NB4 (cell line): ENCODE measurements at regions not wholly inside any gene's neighbourhood (a gene's known extent, or its start where the extent isn't known, plus 50 kb on each side); places are given as distances from the start of the nearest gene placed in this dataset.
"Not testable (repeated sequence)": the region's sequence is repeated elsewhere in the genome, so short reads cannot be mapped to it uniquely, and the experiment has no call there.

Experiments
- DNase-seq: peaks from one replicate; pipeline ENCODE4 v3.0.0; 2010; ENCODE audit warnings: low read depth
- H3K4me3 ChIP-seq: one replicate; pipeline ENCODE4 v1.5.1; 2011; ENCODE audit warnings: mild to moderate bottlenecking, low read depth, low read length, moderate library complexity
- CTCF ChIP-seq: IDR thresholded peaks from one replicate; pipeline ENCODE4 v1.5.1; 2012; ENCODE audit warnings: low read depth, low read length
- MAX ChIP-seq: IDR thresholded peaks from 2 replicates; pipeline ENCODE4 v1.6.1; 2011; ENCODE audit warnings: low read depth, low read length
- MYC ChIP-seq: IDR thresholded peaks from 2 replicates; pipeline ENCODE4 v1.6.1; 2011; ENCODE audit warnings: low read depth, low read length
- POLR2A ChIP-seq: IDR thresholded peaks from 2 replicates; pipeline ENCODE4 v1.6.1; 2011; ENCODE audit warnings: mild to moderate bottlenecking; ENCODE audit not compliant: insufficient read length; ENCODE audit errors: extremely low read depth

GRCh38 chr2:47690132-47690531 lies 92.8 kb upstream of the MSH6 start:
- no peak overlapping the region for H3K4me3 ChIP-seq
- TF ChIP-seq MYC: no peak
- no peak for TF ChIP-seq MAX
- no peak for TF ChIP-seq POLR2A
- TF ChIP-seq CTCF: no peak
- DNase-seq: no peak

- not testable (repeated sequence) for DNase-seq, H3K4me3 ChIP-seq
Observed at GRCh38 chr2:47689118-47689517, 93.8 kb upstream of the MSH6 start.

GRCh38 chr2:47688561-47688960 lies 94.4 kb upstream of the MSH6 start:
- peak; percentile 23 for DNase-seq
- TF ChIP-seq MAX (no peak), MYC (no peak), POLR2A (no peak), CTCF (no peak)

GRCh38 chr2:47687856-47688255 lies 95.1 kb upstream of the MSH6 start:
- no peak overlapping the region for H3K4me3 ChIP-seq
- DNase-seq: no peak
- TF ChIP-seq POLR2A (no peak), MYC (no peak), CTCF (no peak), MAX (no peak)

More at GRCh38 chr2:47688561-47688960, 94.4 kb upstream of the MSH6 start:
- no peak overlapping the region for H3K4me3 ChIP-seq

- H3K4me3 ChIP-seq: no peak overlapping the region
- TF ChIP-seq CTCF (no peak), MYC (no peak), MAX (no peak), POLR2A (no peak)
- no peak for DNase-seq
Observed at GRCh38 chr2:47686018-47686417, 96.9 kb upstream of the MSH6 start.

- DNase-seq: no peak
- H3K4me3 ChIP-seq: no peak overlapping the region
- TF ChIP-seq POLR2A: no peak
- no peak for TF ChIP-seq MAX
- TF ChIP-seq MYC: no peak
- no peak for TF ChIP-seq CTCF
Observed at GRCh38 chr2:47682216-47682749, 100.7 kb upstream of the MSH6 start.
